ENCODE measurements at regions not wholly inside any gene's neighbourhood (a gene's known extent, or its start where the extent isn't known, plus 50 kb on each side); places are given as distances from the start of the nearest gene placed in this dataset.
"Not testable (repeated sequence)": the region's sequence is repeated elsewhere in the genome, so short reads cannot be mapped to it uniquely, and the experiment has no call there.

DNA sequence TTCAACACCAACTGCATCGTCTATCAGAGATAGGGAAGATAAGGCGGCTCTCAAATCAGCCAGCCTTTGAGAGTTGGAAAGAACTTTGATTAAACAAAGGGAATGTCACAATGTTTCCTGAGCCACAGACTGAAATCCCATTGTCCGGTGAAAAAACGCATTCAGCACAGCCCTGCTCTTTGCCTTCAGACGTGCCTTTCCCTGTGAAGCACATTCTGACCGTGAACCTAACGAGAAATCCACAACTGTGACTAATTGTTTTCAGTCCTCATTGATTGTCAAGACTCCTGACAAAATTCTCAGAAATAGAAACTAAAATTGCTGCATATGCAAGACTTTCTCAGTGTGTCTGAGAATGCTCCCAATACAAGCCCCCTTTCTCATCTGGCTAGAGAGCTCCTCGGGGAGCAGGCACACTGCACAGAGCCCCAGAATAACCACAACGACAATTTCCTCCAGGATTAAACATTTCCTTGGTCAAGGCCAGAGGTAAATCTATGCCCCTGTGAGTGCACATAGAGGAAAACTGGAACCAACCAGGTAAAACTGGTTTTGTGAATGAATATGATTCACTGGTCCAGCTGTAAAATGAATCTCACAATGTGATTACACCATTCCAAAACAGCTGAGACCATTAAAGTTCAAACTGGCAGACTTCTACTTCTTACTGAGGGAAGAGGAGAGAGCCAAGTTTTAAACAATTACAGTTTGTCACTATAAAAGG lies 561.9 kb upstream of the ID2 start:
- intact Hi-C loops (cut with micrococcal nuclease), result no loop called here

DNA sequence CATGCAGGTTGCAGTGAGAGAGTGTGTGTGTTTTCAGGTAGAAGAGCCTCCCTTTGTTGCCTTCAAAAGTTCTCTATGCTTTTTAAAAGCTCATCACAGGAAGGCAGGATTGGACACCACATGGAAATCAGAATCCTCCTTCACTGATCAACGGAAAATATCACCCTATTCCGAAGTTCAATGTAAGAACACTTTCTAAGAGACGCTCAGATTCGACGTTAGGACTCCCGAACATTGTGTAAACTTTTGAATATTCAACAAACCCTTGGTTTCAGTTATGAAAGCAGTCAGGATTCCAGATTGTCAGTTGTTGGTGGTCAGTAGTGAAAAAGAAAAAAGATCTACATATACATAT lies 561.4 kb upstream of the ID2 start:
- intact Hi-C loops (cut with micrococcal nuclease), result no loop called here

DNA sequence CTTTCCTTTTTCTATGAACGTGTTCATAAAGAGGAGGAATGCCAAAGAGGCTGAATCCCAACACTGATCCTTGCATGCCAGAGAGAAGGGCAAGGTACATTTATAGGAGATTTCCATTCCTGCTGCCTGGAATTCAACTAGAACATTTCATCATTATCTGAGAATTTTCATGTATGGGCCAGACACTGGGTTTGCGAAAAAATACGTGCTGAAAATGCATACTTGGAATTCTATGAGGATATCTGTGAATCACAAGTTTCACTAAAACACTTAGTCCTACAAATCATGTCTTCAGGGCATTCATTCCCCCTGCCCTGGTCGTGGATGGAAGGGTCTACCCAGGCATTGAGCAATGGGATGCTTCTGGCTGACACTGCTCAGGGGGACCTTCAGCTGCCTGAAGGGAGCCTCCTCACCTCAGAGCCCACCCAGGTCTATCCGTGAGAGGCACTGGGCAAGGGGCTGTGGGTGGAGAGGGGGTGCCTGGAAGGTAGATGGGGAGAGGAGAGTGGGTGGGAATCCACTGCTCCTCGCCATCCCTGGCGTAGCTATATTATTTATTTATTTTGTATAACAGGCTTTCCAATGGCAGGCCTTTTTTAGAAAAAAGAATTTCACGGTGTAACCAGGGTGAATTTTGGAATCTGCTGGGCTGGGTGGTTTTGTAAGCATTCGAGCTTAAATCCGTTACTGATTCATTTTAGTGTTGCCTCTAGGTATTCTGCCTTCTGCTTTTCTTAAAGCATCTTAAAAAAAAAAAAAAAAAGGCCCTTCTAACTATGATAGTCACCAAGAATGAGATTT lies 560.6 kb upstream of the ID2 start:
- intact Hi-C loops (cut with micrococcal nuclease), result no loop called here

DNA sequence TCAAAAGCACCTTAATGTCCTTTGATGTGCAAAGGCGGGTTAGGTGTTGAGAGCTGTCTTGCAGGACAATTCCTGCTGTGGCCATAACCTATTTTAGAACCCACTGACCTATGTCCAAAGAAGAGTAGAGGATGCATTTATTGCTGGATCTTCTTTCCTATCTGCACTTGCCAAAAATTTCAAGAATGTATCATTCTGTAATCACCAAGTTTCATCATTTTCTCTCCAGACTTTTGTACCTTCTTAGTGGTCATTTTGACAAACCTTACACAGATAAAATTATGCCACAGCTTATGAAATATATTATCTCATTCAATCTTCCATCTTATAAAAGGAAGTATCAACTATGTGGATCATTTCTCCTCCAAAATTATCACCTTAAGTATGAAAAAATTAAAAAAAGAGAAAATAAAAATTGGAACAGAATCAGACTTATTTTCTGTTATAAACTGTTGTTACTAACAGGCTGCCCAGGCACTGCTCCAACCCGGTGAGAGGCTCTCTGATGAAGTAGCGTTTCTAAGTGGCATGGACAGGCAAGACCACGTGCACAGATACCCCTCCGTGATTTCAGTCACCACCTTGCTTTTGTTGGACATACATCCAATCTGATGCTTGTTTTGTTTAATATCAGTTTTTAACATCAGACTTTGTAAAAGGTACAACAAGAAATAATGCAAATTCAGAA lies 559.9 kb upstream of the ID2 start:
- intact Hi-C loops (cut with micrococcal nuclease), result no loop called here

DNA sequence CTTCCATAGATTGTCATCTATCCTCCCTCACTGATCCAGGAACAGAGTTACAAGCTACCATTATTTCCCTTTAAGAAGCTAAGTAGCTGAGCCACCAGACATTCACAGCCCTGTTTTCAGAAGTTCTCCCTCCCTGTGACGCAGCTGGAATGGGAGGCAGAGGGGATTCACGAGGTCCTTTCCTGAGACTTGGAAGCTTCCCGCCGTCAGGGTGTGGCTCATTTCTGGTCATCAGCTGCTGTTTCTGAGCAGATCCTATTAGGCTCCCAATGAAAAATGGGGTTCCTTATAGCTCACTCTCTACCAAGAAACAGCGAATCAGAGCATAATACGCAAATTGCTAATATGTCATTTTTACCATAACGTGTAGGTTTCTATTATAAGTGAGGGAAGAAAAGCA lies 559.3 kb upstream of the ID2 start:
- intact Hi-C loops (cut with micrococcal nuclease), result no loop called here

DNA sequence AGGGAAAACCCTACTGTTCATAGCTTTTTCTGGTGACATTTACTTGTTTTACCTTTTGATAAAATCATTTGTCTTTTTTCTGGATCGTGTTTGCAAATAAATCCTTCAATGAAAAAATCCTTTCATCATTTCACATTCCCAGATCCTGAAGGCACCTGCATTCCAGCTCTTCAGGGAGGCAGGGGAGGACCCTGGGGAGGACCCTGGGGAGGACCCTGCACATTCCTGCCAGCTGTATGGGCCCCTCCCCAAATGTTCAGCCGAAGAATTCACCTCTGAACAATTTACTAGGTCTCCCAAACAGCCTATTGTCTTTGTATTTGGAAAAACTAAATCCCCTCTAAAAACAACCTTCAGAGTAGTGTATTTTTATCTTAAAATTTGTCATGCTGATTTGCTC lies 558.4 kb upstream of the ID2 start:
- intact Hi-C loops (cut with micrococcal nuclease), result no loop called here

DNA sequence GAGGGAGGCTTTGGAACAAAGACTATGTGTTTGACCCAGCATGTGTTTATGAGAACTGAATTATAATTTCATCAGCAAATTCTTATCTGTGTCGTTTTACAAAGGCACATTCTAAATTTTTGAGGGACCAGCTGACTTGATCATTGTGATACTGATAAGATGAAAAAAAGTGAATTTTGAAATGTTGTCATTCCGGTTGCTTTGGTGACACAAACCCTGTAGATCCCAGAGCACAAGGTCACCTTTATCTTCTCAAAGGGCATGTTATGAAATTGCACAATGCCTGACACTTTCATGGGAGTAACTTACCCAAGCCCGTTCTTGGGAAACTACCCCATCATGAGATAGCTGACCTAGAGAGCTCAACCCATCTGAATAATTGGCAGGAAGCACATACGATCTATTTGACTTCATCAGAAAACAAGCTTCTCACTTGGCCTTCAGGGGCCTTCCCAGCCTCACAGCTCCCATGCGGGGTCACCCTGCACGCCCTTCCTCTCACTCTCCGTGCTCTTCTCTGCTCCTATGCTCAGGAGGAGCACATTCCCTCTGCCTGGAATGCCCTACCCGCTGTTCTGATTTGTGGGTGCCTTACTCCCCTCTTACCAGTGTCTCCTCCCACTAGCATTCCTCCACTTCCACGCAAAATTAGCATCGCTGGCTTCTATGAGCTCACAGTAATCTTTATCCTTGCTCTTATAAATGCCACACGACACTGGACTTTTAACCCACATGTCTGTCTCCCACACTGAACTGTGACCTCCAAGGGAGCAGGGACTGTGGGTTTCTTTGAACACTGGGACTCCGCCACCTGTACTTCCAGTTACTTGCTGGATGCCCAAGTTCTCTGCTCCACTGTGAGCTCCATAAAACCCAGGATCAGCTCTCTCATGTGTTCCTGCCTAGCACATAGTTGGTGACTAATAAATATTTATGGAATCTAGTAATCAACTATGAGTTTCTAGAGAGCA lies 555.8 kb upstream of the ID2 start:
- intact Hi-C loops (cut with micrococcal nuclease), result no loop called here

DNA sequence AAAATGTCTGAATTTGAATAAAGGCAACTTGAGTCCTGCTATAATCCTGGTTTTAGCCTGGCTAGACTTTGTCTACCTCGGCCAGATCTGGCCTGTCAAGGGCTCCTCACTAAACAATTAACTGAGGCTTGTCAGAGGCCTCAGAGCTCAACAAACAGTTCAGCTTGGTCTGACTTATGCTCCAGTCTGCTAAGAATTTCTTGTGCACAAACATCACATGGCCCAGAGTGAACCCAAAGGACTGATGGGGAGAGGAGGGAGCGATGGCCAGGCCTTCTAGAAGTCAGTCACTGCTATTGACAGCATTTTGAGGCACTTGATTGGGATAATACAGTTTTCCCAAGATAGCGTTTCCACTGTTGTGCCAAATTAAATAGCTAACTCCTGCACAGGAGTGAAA lies 555.1 kb upstream of the ID2 start:
- intact Hi-C loops (cut with micrococcal nuclease), result no loop called here

DNA sequence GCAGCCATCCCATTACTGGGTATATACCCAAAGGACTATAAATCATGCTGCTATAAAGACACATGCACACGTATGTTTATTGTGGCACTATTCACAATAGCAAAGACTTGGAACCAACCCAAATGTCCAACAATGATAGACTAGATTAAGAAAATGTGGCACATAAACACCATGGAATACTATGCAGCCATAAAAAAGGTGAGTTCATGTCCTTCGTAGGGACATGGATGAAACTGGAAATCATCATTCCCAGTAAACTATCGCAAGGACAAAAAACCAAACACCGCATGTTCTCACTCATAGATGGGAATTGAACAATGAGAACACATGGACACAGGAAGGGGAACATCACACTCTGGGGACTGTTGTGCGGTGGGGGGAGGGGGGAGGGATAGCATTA lies 550.4 kb upstream of the ID2 start:
- intact Hi-C loops (cut with micrococcal nuclease), result not testable (repeated sequence)

DNA sequence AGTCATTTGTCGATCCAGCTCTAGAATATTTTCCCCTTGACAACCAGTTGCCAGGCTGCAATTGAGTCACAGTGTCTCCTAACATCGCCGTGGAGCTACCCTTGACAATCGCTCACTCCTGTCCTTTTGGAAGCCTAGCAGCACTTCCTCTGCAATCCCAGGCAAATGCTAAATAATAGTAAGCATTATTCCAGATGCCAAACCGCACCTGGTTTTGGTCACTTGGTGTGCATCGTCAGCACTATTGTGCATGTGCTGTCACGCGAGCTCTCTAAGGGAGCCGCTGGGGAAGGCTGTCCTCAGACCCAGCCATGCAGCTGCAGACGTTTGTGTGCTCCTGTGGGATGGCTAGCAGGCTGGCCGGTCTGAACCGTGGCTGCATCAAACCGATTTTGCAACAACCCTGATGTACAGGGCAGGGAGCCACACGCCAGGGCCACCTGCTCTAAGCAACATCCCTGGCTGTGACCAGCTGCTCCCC lies 549.5 kb upstream of the ID2 start:
- intact Hi-C loops (cut with micrococcal nuclease), result no loop called here

DNA sequence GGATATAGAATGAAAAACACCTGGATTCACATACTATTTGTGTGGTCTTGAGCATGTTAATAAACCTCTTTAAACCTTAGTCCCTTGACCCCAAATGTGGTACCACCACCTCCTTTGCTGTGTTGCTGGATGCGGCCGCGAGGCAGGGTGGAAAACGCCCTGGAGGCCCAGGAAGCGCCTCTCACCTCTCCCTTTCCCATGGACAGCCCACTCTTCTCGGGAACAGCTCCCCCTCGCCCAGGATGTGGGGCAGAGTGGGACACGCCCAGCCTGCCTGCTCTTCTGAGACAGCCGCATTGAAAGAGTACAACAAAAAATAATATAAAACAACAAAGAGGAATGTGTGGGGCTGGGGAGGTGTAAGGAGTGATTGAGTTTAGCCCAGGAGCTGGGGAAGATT lies 549.0 kb upstream of the ID2 start:
- intact Hi-C loops (cut with micrococcal nuclease), result no loop called here

DNA sequence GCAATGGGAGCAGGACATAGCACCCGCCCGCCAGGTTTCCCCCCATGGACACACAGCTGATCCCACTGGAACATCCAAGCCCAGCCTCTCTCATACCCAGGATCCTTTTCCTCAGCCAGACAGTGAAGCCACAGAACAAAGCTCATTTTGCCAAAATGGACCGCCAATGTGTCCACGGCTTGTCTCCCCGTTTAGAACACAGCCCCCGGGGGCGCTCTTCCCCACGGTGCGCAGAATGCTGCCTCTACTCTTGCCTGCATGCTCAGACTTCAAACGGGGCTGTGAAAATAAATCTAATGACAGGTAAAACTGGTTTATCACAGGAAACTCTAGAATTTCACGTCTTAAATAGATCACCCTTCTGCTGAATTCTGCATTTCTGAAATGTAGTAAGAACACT lies 548.5 kb upstream of the ID2 start:
- intact Hi-C loops (cut with micrococcal nuclease), result no loop called here

DNA sequence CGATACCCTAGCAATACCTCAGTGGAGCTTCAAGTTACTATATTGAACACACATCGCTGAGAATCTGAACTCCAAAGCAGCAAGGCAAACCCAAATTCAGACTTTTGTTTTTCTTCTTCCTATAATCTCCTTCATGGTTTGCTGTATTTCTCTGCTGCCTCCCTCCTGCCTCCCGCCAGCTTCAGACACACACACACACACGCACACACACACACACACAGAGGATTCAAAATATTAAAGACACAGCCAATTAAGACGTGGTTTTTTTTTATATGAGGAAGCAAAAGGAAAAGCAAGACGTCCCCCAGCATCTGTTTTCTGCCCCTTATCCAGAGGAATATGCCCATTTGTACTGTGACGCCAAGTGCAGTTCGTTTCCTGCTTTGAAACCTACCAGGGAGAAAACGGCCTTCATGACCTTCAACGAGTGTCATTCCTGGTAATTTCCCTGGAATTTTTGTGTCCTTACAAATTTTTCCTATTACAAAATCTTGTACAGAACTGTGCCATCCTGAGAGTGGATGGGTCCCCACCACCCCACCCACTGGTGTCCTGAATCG lies 547.9 kb upstream of the ID2 start:
- intact Hi-C loops (cut with micrococcal nuclease), result no loop called here

DNA sequence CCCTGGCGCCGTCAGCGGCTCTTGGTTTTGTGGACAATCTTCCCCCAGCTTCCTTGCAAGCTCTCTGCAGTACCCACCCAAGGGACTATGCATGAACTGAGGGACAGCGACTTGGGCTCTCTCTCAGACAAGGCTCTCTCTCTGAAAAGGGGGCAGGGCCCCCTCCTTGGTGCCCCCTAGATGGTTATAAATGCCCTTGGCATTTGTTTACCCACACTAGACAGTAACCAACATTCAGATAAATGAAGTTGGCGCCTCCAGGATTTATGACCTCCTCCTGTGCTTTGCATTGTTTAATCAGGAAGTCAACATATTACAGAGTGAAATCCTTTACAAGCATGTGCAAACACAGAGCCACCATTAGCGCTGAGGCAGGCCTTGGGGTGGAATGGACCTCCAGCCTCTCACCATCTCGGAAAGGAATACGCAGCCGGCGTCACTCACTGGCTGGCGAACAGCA lies 547.4 kb upstream of the ID2 start:
- intact Hi-C loops (cut with micrococcal nuclease), result no loop called here

DNA sequence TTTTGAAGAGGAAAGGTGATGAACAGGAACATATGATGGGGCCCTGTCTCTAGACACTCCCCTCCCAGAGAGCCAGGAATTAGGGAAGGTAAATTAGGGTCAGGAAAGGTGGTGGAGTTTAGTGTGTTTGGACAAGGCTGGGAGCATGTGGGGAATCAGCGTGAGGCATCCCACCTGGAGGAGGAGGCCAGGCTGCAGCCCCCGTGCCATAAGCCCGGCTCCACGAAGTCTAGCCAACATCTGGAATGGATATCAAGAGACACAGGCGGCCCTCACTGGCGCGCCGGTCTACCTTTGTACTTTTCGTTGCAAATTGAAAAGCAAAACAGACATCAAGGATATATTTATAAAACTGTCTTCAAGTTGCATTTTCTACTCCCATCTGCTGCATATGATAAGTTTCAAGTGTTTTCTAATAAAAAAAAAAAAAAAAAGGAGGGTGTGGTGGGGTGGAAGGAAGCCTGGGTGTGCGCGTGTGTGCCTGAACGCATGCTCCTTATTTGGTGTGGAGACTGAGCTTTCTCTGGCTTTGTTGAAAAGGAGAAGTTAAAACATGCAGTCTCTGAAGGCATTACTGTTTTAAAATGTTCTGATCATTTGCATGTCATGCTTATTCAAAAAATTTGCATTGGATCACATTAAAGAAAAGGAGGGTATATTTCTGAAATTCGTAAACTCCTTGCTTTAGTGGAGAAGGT lies 546.7 kb upstream of the ID2 start:
- intact Hi-C loops (cut with micrococcal nuclease), result no loop called here

DNA sequence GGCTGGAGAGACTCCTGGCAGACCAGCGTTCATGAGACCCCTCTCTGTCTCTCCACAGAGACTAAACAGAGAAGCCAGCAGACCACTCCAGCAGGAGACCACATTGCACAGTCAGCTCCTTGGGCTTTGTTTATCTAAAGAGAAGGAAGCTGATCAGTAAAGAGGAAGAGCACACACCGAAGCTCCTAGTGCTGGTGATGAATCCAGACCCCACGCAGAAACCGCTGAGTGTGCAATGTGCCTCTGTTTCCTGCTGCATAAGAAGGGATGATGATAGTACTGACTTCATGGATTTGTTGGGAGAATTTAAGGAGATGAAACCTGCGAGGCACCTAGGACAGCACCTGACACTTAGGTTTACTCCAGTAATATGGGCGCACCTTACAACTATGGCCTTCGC lies 544.1 kb upstream of the ID2 start:
- intact Hi-C loops (cut with micrococcal nuclease), result no loop called here

DNA sequence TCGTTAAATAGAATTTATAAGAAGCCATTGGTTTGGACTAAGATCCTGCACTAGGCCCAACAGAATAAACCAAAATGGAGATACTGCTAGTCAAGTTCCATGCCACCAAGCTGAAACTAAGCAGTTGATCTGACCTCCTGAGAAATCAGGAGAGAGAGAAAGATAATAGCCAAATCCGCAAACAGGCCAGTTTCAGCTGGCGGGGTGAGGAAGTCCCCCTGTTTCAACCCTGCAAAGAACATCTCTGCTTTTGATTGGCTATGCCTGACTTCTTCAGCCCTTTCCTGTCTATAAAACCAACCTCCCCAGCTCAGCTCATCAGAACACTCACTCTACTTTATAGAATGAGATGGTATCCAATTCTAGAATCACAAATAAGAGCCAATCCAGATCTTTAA lies 543.3 kb upstream of the ID2 start:
- intact Hi-C loops (cut with micrococcal nuclease), result no loop called here

DNA sequence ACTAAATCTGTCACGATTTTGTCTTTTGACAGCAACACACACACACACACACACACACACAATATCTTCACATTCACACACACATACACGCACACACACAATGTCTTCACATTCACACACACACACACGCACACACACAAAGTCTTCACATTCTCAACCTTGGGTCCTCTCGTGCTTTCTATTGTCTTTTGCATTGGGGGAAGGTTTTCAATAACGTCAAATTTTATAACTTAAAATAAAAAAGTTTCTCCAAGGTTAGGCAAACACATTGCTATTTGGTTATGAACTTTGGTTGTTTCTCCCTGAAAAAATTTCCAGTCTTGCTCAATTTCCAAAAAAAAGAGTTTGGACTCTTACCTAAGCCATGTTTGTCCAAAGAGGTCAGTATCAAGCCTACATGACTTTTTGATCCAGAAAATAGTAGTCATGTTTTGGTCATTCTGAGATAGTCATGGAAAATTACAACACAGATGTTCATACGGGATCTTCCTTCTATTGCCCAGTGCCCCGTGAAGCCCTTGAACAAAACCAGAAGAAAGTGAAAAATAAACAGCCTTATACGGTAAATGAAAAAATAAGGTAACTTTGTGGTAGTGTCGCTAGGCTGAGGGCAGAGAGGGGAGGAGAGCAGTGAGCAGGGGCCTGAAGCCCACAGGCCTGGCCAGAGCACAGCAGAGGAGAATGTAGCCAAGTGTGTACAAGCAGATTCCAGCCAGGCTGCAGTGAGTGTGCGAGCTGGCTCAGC lies 542.8 kb upstream of the ID2 start:
- intact Hi-C loops (cut with micrococcal nuclease), result no loop called here

DNA sequence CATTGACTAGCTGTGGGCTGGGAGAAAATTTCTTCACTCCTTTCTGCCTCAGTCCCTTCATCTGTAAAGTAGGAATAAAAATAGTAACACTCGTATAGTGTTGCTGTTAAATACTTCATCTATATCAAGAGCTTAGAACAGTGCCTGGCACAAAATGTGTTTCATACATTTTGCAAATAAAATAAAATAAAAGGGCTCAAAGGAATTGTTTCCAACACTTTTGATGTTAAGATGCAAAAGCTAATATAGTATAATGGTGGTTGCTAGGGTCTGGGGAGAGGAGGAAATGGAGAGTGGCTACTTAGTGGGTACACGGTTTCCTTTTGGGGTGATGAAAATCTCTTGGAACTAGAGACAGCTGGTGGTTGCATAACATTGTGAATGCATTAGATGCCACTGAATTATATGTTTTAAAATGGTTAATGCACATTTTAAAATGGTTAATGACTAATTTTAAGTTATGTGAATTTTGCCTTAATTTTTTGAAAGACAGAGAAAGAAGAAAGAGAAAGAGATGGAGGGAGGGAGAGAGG lies 542.1 kb upstream of the ID2 start:
- intact Hi-C loops (cut with micrococcal nuclease), result no loop called here

Data from T-helper 1 cell treated with Interleukin-12 subunit alpha and Interleukin-12 subunit beta and Interleukin-4 antibody, amounts not matched to agents 30 ng/mL and 1 ng/mL, for 36 hours (primary cell).